GM21576 (cell line): ENCODE measurements at regions not wholly inside any gene's neighbourhood (a gene's known extent, or its start where the extent isn't known, plus 50 kb on each side); places are given as distances from the start of the nearest gene placed in this dataset.

Experiments
- ATAC-seq: cut with Tn5 transposase; IDR thresholded peaks from one replicate; pipeline ENCODE4 v1.9.1; 2021; ENCODE audit warnings: mild to moderate bottlenecking, moderate library complexity; ENCODE audit not compliant: unreplicated experiment

DNA sequence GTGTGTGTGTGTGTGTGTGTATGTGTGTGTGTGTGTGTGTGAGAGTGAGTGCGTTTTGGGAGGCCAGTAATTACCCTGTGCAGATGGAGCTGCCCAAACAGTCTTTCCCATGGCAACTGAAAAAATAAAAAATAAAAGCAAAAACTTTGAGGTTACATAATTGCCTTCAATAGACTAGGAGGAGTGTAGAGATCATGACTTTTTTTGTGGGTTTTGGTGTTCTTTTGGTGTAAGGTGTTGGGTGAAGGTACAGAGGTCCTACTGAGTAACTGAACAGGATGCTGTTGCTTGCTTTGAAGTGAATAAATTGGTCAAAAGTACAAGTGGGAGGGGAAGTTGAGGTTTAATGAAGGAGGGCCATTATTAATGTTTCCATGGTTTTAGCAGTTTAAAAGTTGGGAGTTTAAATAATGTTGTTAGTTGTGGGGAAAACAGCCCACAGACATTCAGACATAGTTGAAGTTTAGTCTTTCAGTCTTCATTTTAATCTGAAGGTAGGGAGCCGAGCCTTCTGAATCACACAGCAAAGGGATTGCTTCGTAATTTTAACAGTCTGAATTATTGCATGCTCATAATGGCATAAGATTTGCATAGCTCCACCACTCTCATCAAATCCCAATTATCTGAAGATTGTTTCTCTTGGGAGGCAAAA is 251.4 kb downstream of the PRL start:
- ATAC-seq: no peak

DNA sequence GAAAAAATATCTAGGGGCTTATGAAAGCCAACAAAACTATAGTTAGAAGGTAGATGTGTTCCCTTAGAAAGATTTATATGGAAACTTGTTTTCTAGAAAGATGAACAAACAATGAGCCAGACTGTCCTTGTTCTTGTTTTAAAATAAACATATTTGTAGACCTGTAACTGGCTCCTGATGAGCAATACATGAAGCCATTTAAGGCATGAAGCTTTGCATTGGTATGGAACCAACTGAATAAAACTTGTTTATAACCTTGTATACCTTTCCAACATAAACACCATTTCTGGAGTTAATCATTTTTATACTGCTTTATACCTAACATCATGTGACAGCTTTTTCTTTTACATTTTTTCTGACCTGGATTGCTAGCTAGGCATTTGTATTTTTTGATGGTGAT is 247.8 kb downstream of the PRL start:
- no peak for ATAC-seq

DNA sequence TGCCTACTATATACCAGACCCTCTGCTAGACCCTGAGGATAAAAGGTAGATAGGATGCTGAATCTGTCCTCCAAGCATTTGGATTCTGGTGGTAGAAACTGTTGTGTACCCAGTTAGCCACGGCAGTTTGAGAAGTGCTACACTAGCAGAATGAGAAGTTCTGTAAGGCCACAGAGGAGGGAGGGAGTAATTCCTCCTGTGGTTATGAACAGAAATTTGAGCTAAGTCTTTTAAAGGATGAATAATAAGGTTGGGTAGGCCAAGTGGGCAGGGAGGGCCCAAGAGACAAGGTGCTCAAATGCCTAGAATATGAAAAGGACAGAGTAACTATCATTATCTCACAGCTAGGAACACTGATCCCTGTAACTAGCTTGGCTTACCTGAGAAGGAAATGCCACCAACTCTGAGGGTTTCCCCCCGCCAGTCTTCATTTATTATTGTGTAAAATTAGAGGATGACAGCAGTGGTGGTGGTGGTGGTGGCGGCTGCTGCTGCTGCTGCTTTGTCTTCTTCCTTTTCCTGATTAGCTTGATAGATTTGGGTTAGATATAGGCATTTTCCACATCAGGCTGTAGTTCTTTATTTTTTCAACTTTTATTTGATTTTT is 243.3 kb downstream of the PRL start:
- no peak for ATAC-seq

DNA sequence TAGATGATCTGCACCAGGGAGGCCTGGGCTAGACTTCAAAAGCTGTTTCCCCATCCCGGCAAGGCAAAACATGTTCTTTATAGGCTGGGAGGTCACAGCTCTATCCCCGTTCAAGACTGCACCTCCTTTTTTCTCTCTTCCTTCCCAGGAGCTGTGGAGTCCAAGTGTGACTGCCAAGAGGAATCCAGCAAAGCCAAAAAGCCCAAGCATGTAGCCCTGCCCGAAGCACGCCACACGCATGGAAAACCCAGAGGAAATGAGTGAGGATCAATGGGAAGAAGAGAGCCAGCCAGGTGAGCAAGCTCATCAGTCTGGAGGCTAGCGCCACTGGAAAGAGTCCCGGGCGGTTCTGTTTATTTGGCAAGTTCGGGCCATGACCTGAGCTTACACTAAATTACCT is 240.4 kb downstream of the PRL start:
- ATAC-seq: no peak

DNA sequence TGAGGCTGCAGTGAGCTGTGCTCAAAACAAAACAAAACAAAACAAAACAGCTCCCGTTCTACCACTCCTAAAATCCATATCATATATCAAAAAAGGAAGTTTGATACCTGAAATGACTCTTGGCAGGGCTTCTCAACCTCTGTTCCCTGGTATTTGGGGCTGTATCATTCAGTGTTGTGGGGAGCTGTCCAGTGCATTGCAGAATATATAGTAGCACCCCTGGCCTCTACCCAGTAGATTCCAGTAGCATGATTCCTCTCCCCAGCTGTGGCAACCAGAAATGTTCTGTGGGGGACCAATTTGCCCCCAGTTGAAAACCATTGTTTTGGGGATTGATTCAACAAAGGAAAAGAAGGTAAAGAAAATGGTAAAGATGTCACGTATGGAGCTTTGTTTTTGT is 238.9 kb downstream of the PRL start:
- ATAC-seq: no peak

DNA sequence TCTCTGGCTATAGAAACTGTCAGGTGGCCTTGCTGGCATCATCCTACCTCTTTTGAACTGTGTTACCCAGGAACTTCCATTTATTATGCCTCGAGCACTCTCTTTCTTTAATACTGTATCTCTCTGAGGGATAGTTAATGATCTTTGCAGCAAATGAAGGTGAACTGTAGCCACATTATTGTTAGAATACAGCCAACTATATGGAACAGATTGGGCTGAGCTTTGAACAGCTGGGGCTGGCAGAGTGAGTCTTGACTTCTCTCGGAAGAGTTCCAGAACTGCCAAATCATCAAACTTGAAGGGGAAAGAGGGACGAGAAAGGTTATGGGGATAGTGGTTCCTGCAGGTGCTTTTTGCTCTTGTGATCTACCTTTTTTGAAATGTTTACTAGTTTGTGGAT is 237.7 kb downstream of the PRL start:
- ATAC-seq: no peak

DNA sequence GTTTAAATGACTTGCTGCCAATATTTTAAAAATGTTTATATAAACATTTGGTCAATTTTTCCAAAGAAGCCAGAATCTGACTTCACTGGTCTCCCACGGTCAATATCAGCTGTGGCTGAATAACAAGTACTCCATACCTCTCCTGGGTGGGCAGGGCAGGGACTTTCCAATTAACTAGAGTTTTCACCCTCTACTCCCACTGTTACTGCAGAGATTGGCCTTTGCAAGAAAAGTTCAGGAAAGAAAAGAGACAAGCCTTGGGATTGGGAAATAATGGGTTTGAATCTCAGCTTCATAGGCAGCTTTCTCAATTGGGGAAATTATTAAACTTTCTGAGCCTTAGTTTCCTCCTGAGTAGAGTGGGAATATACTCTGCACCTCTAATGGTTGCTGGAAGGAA is 236.9 kb downstream of the PRL start:
- no peak for ATAC-seq

DNA sequence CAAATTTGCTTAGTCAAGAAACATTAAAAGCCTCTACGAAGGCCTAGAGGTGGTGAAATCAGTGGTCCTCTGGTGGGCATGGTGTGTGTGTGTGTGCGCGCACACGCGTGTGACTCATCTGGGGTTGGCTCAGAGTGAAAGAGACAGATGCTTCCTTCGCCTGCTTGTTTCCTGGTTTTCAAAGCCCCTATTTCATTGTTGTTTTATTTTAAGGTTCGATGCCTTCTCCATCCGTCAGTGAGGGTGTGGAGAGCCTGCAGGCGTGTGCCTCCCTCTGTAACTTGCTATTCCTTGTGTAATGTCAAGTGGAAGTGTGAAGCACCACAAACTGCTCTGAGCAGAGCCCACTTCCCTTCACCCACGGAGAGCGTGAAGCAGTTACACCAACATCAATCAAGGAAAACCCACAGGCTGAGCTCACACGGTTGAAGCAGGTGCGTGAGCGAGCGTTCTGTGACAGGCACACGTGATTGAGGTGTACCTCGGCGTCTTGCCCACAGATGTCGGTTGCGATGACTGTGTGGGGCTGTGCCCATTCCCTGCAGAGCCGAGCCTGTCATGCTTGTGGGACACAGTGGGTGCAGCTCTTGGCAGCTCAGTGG is 233.9 kb downstream of the PRL start:
- peak; percentile 69 for ATAC-seq

DNA sequence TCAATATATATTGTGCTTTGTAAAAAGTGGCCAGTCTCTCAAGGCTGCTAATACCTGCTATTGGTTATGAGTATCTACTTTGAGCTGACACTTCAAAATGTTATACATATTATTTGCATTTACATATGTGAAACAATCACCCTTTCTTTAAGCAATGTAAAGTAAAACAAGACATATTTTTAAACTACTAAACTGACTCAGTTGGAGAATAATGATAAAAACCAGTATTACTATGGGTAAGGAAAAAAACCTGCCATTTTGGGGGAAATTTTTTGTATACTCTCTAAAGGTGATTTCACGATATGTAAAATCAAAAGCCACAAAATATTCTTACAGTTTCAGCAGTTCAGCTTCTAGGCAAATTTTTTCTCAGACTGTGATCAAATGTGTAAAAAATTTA is 232.3 kb downstream of the PRL start:
- no peak for ATAC-seq

DNA sequence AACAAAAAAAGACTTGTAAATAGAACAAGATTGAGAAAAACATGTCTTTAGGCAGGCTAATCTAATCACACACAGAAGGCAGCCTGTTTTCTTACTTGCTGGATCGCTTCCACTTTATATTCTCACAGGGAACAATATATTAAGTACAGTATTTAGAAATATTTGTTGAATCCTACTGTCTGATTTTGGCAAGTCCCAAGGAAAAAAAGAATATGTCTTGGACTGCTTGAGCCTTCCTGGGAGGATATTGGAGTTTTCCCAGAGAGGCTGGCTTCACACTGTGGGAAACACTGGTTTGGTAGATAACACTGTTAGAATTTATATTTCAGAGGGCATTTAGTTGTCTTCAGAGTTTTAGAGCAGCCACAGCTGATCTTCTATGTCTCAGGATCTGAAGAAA is 229.7 kb downstream of the PRL start:
- ATAC-seq: no peak

DNA sequence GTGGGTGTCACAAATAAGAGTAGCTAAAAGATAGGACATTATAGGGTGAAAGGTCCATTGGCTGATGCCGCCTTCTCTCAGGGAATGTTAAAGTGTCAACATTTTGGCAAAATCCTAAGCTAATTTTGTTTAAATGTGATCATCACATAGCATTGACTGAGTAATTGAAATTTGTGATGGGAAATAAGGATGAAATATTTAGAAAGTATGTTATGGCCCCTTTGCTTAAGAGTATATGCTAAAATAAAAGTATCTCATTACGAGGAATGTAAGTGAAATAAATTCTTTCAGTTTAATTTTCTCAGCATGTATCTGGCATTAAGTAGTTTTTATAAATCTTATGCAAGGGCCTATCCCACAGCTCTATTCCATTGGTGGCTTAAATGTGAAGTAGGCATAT is 229.2 kb downstream of the PRL start:
- no peak for ATAC-seq

DNA sequence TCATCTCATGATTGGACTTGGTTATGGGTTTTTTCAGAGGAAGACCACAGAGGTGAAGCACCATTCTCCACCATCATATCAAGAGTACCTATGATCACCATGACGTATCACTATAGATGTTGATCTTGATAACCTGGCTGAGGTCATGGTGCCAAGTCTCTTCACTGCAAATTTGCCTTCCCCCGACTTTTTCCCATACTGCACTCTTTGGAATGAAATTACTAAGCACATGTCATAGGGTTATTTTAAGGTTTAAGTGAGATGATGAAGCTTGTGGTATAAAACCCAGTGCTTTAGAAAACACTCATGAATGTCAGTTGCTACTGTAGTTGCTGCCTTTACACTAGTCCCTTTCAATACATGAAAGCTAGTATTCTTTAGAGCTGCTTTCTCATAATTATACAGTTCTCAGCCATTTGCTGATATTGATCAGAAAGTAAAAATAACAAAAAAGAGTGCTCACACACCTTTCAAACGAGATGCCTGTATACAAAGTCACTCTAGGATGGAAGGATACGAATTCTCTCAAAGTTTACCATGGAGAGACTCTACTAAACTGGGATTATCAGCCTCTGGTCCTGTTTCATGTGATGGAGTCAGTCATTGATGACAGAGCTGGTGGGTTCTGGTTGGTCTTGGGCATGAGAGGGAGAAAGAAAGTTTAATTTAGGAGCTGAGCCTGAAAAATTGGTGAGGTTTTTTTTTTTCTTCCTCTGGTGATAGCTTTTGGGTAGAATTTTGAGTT is 228.1 kb downstream of the PRL start:
- no peak for ATAC-seq

DNA sequence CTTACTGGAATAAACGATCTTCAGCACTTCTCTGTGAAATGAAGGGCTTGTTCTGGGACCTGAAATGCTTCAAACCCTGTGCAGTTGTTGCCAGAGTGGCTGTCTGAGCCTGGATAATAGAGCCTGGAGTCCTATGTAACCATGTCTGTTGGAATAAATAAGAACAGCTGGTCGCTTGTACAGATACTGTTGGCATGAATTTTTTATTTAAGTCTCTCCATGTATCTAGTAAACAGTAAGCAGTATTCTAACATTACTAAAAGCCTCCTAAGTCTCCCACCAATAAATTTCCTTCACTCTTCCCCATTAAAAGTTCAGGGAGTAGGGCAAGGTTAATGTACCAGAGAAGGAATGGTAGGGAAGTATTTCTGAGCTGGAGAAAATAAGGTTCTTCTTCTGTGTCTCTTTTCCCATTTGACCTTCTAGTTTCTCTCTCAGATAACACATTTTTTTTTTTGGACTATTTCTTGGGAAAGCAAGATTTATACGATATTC is 227.5 kb downstream of the PRL start:
- no peak for ATAC-seq

DNA sequence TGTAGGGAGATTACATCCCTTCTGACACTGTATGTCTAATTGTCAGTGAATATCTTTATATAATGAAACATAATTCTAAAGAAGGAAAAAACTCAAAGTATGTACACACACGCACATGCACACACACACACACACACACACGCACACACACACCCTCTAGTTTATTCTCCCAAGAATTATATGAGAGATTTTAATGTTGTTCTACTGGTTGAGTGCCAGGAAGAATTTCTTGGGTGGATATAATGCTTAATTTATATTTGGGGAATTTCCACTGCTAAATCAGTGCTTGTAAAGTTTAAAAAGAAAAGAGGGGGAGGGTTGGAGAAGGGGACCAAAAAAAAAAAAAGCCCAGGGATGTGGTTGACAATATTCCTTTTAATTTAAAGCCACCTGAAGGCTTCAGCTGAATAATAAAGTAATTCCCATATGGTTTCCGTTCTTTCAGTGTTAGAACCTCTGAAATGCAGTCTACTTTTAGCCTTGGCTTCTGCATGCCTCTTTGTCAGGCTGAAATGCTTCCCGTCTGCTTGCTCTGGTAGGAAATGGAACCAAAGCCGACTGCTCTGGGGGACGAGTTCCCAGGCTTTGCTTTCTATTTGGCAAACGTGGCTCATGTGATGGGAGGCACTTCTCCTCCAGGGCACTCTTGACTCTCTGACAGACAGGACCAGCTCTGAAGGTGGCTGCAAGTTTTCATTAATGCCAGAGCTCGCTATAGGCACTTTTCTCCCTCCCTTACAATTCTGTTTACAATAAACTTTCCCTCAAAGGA is 225.4 kb downstream of the PRL start:
- no peak for ATAC-seq

DNA sequence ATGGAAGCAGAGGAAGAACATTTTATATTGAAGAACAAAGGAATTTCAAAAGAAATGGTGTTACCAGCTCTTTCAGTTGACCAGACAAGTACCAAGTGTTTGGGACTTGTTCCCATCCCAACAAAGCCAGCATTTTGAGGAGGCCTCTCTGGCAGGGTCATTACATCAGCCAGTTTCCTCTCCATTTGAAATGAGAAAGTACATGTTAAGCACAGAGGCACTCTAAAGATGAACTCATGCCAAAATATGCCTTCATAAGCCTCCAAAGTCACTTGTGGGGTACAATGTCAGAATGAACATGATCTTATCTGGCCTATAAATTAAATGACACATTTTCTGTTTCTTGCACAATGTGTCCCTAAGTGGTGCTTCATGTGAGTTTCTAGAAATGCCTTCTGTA is 223.9 kb downstream of the PRL start:
- ATAC-seq: no peak

DNA sequence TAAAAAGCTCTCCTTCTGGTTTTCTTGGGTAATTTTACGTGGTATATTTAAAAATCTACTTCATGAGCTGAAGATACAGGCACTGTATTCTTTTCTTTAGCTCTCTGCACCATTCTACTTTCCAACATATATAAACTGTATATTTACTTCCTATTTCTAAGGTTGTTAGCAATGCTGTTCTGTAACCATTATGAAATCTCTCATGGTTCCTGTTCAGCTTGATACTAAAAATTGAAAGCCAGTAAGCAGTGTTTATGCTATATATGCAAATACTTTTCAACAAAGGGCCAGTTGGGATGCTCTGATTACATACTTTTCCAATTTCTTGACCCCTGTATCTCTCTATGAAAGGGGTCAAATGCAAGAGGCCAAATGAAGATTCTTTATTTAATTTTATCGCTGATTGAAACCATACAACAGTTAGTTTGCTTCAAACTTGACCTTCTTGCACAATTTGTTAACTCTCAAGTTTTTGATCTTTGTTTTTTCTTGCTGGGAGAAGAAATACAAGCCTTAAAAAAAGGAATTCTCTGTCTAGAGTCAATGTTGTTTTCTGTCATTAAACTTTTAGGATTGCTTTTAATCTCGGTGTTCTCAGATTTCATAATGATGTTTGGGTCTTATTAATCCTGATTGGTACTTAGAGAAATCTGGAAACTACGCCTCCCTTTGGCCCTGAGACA is 223.2 kb downstream of the PRL start:
- ATAC-seq: no peak

DNA sequence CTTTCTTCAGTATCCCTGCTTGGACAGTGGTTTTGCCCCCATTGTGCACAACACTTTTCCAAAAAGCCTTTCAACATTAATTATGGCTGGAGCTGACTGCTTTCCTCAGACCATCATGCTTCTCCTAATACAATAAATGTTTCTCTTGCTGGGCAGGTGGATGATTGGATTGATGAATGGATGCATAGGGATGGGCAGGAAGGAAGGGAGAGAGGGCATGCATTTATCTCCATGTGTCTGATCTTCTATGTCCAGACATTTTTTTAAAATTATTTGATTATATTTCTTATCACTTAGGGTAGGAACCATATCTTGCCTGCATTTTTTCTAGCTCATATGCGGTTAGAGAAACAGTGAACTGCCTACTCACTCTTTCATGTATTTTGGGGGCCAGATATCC is 218.5 kb downstream of the PRL start:
- ATAC-seq: no peak

DNA sequence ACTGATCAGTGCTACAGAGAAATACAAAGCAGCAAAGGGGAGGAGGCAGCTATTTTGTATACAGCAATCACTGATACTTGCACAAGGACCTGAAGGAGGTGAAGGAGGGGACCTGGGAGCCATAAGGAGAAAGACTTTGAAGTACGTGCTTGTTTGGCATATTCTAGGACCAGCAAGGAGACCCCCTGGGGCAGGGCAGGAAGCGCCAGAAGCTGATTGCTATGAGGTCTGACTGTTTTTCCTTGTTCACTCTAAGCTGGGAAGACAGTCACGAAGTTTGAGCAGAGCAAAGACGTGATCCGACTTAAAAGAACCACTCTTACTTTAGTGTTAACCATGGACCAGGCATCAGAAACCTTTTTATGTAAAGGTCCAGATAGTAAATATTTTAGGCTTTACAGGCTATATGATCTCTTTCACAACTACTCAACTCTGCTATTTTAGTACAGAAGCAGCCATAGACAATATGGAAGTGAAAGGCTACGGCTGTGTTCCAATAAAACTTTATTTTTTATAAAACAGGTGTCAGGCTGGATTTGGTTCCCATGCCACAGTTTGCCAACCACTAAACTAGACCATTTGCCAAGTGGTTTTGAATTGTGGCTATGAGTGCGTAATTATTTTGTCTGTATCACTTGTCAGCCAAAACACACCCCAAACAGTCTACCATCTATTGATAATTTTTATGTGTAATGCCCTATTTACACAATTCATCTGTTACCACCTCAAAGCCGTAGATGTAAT is 217.9 kb downstream of the PRL start:
- no peak for ATAC-seq

DNA sequence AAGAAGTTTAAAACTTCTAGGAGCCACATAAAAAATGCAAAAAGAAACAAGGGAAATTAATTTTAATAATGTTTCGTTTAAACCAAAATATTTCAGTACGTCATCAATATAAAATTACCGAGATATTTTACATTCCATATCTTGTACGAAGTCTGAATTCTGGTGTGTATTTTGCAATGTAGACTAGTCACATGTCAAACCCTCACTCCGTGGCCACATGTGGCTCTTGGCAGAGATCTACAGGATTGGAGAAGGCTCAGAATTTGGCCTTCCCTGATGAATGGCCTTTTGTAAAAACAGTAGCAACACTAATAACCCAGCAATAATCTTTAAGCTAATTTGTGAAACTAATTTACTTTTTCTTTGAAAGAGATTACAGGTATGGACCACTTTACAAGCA is 217.1 kb downstream of the PRL start:
- ATAC-seq: no peak

DNA sequence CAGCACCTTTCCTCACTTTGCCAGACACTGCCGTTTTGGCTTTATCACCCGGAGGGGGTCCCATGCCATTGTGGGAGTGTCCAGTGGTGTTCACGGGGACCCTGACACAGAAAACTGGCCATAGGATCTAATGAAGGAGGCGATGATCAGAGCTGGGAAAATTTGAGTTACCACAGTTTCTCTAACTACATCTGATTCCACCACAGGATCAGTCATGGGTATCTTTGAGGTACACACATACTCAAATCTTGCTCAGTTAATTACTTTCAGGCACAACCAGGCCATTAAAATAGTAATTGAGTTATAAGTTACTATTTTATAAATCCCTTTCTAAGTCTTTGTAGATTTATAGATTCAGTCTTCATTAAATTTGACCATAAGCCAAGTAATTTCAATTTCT is 215.1 kb downstream of the PRL start:
- peak; percentile 46 for ATAC-seq
